ENCODE measurements at regions not wholly inside any gene's neighbourhood (a gene's known extent, or its start where the extent isn't known, plus 50 kb on each side); places are given as distances from the start of the nearest gene placed in this dataset.

GRCh38 chr1:30146448-30146847 is 576.9 kb downstream of the MATN1 start:
- H3K79me2 ChIP-seq (ENCODE audit: low read depth): no peaks in the 10 kb centered on the region

GRCh38 chr1:30145723-30146303 is 577.6 kb downstream of the MATN1 start:
- Histone ChIP-seq H3K4me3 (no peak overlapping the region), H3K4me2 (no peak overlapping the region), H2AFZ (replicated peaks) (no peak overlapping the region), H3K4me1 (no peaks in the 10 kb centered on the region), H3K36me3 (no peaks in the 10 kb centered on the region), H3K9me3 (ENCODE audit: low read depth) (no peaks in the 10 kb centered on the region), H4K20me1 (ENCODE audit: low read depth) (no peaks in the 10 kb centered on the region), H3K9ac (no peak overlapping the region), H3K79me2 (ENCODE audit: low read depth) (no peaks in the 10 kb centered on the region), H3K27ac (no peak overlapping the region), H3K27me3 (no peaks in the 10 kb centered on the region), H3F3A (ENCODE audit: low read depth) (no peaks in the 10 kb centered on the region)
- H3K27me3 Mint-ChIP-seq (ENCODE audit: insufficient read depth, low read depth): peaks cover 11% of the 10 kb centered on the region
- no peak for DNase-seq (ENCODE audit: low spot score)
- H3K9me3 Mint-ChIP-seq: peaks cover 16% of the 10 kb centered on the region
- no peak for TF ChIP-seq EZH2phosphoT487 (IDR thresholded peaks at IDR 0.05)
- no peak for TF ChIP-seq EZH2 (IDR thresholded peaks at IDR 0.05)
- TF ChIP-seq CTCF (IDR thresholded peaks at IDR 0.05): no peak
- H3K4me3 Mint-ChIP-seq: no peak overlapping the region
- no peaks in the 10 kb centered on the region for H3K4me1 Mint-ChIP-seq
- H3K27ac Mint-ChIP-seq: no peak overlapping the region
- no peaks in the 10 kb centered on the region for H3K36me3 Mint-ChIP-seq

More at GRCh38 chr1:30146448-30146847, 576.9 kb downstream of the MATN1 start:
- no peaks in the 10 kb centered on the region for H3K36me3 ChIP-seq
- no peak for DNase-seq (ENCODE audit: low spot score)
- no peaks in the 10 kb centered on the region for H3K4me1 Mint-ChIP-seq
- H4K20me1 ChIP-seq (ENCODE audit: low read depth): no peaks in the 10 kb centered on the region
- H3K9me3 Mint-ChIP-seq: peaks cover 17% of the 10 kb centered on the region
- H3K4me3 ChIP-seq: no peak overlapping the region
- no peaks in the 10 kb centered on the region for H3K4me1 ChIP-seq
- no peaks in the 10 kb centered on the region for H3K27me3 ChIP-seq
- H3K9me3 ChIP-seq (ENCODE audit: low read depth): no peaks in the 10 kb centered on the region
- H3K4me3 Mint-ChIP-seq: no peak overlapping the region
- no peak overlapping the region for H3K9ac ChIP-seq
- no peak overlapping the region for H3K27ac Mint-ChIP-seq
- no peaks in the 10 kb centered on the region for H3K36me3 Mint-ChIP-seq
- no peak overlapping the region for H2AFZ ChIP-seq (replicated peaks)
- no peak overlapping the region for H3K4me2 ChIP-seq
- TF ChIP-seq CTCF (IDR thresholded peaks at IDR 0.05) (no peak), EZH2phosphoT487 (IDR thresholded peaks at IDR 0.05) (no peak), EZH2 (IDR thresholded peaks at IDR 0.05) (no peak)
- no peaks in the 10 kb centered on the region for H3F3A ChIP-seq (ENCODE audit: low read depth)
- peaks cover 11% of the 10 kb centered on the region for H3K27me3 Mint-ChIP-seq (ENCODE audit: insufficient read depth, low read depth)
- no peak overlapping the region for H3K27ac ChIP-seq

- Mint-ChIP-seq H3K27me3 (ENCODE audit: insufficient read depth, low read depth) (peaks cover 9% of the 10 kb centered on the region), H3K4me3 (no peak overlapping the region), H3K36me3 (no peaks in the 10 kb centered on the region), H3K9me3 (peaks cover 16% of the 10 kb centered on the region), H3K27ac (no peak overlapping the region), H3K4me1 (no peaks in the 10 kb centered on the region)
- H4K20me1 ChIP-seq (ENCODE audit: low read depth): no peaks in the 10 kb centered on the region
- H3K36me3 ChIP-seq: no peaks in the 10 kb centered on the region
- no peaks in the 10 kb centered on the region for H3F3A ChIP-seq (ENCODE audit: low read depth)
- no peak overlapping the region for H2AFZ ChIP-seq (replicated peaks)
- no peak overlapping the region for H3K4me3 ChIP-seq
- H3K4me2 ChIP-seq: no peak overlapping the region
- H3K27ac ChIP-seq: no peak overlapping the region
- H3K27me3 ChIP-seq: no peaks in the 10 kb centered on the region
- no peaks in the 10 kb centered on the region for H3K4me1 ChIP-seq
- H3K9me3 ChIP-seq (ENCODE audit: low read depth): no peaks in the 10 kb centered on the region
- no peak overlapping the region for H3K9ac ChIP-seq
- H3K79me2 ChIP-seq (ENCODE audit: low read depth): no peaks in the 10 kb centered on the region
- TF ChIP-seq EZH2 (IDR thresholded peaks at IDR 0.05): no peak
- no peak for TF ChIP-seq EZH2phosphoT487 (IDR thresholded peaks at IDR 0.05)
- no peak for TF ChIP-seq CTCF (IDR thresholded peaks at IDR 0.05)
- no peak for DNase-seq (ENCODE audit: low spot score)
Measured at GRCh38 chr1:30144831-30145230, 578.6 kb downstream of the MATN1 start.

All from neural progenitor cell (in vitro differentiated cells).